ELR (cell line): ENCODE measurements at regions not wholly inside any gene's neighbourhood (a gene's known extent, or its start where the extent isn't known, plus 50 kb on each side); places are given as distances from the start of the nearest gene placed in this dataset.

Experiments
- DNase-seq: peaks from one replicate; pipeline ENCODE4 v3.0.0-alpha.2; 2015; ENCODE audit warnings: low read depth

- no peak for DNase-seq
These were observed 126.0 kb upstream of the BOD1 start for GRCh38 chr5:173742432-173742816.

- no peak for DNase-seq
These were observed 127.3 kb upstream of the BOD1 start for GRCh38 chr5:173743641-173744343.

GRCh38 chr5:173744551-173744950 lies 128.1 kb upstream of the BOD1 start:
- no peak for DNase-seq

GRCh38 chr5:173745123-173745522 lies 128.7 kb upstream of the BOD1 start:
- no peak for DNase-seq

- no peak for DNase-seq
These were observed 129.1 kb upstream of the BOD1 start for GRCh38 chr5:173745557-173745956.

- peak; percentile 60 for DNase-seq
These were observed 129.7 kb upstream of the BOD1 start for GRCh38 chr5:173746047-173746646.

GRCh38 chr5:173747876-173748275 lies 131.4 kb upstream of the BOD1 start:
- DNase-seq: no peak

GRCh38 chr5:173750538-173751265 lies 134.3 kb upstream of the BOD1 start:
- no peak for DNase-seq

GRCh38 chr5:173751266-173751600 lies 134.8 kb upstream of the BOD1 start:
- DNase-seq: no peak

GRCh38 chr5:173752653-173753052 lies 135.5 kb upstream of the CPEB4 start:
- DNase-seq: no peak

- DNase-seq: no peak
These were observed 134.6 kb upstream of the CPEB4 start for GRCh38 chr5:173753307-173754168.

GRCh38 chr5:173755319-173755718 lies 132.8 kb upstream of the CPEB4 start:
- no peak for DNase-seq

- DNase-seq: no peak
These were observed 130.5 kb upstream of the CPEB4 start for GRCh38 chr5:173757403-173758209.

- no peak for DNase-seq
These were observed 129.5 kb upstream of the CPEB4 start for GRCh38 chr5:173758676-173759075.

- DNase-seq: no peak
These were observed 128.5 kb upstream of the CPEB4 start for GRCh38 chr5:173759691-173760090.

- DNase-seq: no peak
These were observed 127.5 kb upstream of the CPEB4 start for GRCh38 chr5:173760461-173761177.

GRCh38 chr5:173761178-173761513 lies 127.0 kb upstream of the CPEB4 start:
- DNase-seq: no peak

- DNase-seq: no peak
These were observed 126.1 kb upstream of the CPEB4 start for GRCh38 chr5:173762045-173762444.

- no peak for DNase-seq
These were observed 125.2 kb upstream of the CPEB4 start for GRCh38 chr5:173762930-173763329.

GRCh38 chr5:173763410-173763809 lies 124.7 kb upstream of the CPEB4 start:
- no peak for DNase-seq
